ENCODE measurements at regions not wholly inside any gene's neighbourhood (a gene's known extent, or its start where the extent isn't known, plus 50 kb on each side); places are given as distances from the start of the nearest gene placed in this dataset.

DNA sequence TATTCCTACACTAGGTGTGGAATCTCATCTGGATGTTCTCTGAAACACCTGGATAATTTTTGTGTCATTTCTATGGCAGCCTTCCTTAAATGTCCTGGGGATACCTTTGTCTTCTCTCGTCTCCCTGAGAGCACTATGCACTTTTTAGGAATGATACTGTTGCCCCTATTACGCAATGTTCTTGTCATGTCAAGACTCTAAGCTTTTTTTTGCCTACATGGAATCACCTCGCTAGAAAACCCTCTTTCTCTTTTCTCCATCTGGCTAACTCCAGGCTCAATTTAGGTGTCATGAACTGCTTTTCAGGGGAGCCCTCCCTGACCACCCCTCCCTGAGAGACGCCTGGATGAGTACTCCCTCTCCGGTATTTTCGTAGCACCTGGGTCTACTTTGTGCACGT, 81.3 kb downstream of the SOX2 start:
- TF ChIP-seq EZH2 (IDR thresholded peaks at IDR 0.05; ENCODE audit: insufficient read depth, poor library complexity, severe bottlenecking) (no peak), EZH2phosphoT487 (IDR thresholded peaks at IDR 0.05; ENCODE audit: insufficient read depth, low read depth) (no peak)

All from GM23248 (cell line).